GM18502 (cell line): ENCODE measurements at regions not wholly inside any gene's neighbourhood (a gene's known extent, or its start where the extent isn't known, plus 50 kb on each side); places are given as distances from the start of the nearest gene placed in this dataset.
"Not testable (repeated sequence)": the region's sequence is repeated elsewhere in the genome, so short reads cannot be mapped to it uniquely, and the experiment has no call there.

Experiments
- ATAC-seq: cut with Tn5 transposase; IDR thresholded peaks from one replicate; pipeline ENCODE4 v1.9.1; 2021; ENCODE audit warnings: mild to moderate bottlenecking; ENCODE audit not compliant: unreplicated experiment, poor library complexity

DNA sequence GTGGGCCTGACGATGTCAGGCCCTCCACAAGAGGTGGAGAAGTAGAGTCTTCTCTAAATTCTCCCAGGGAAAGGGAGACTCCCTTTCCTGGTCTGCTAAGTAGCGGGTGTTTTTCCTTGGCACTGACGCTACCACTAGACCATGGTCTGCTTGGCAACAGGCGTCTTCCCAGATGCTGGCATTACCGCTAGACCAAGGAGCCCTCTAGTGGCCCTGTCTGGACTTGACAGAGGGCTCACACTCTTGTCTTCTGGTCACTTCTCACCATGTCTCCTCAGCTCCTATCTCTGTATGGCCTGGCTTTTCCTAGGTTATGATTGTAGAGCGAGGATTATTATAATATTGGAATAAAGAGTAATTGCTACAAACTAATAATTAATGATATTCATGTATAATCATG, 51.1 kb upstream of the RASSF6 start:
- not testable (repeated sequence) for ATAC-seq

DNA sequence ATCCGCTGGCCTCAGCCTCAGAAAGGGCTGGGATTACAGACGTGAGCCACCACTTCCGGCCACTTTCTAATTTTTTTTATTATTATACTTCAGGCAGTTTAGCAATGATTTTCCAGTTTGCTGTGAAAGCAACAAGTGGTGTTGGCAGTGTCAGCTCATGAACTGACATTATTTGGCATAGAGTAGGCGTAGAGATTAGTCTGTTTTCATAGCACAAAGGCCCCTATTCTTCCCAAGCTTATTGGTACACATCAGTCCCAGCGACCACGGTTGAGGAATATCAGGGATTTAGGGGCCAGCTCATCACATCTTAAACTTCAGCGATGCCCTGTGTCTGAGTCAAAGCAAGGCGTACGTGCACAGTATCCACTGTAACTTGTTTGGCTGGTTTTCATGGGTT, 53.0 kb upstream of the RASSF6 start:
- ATAC-seq: no peak

DNA sequence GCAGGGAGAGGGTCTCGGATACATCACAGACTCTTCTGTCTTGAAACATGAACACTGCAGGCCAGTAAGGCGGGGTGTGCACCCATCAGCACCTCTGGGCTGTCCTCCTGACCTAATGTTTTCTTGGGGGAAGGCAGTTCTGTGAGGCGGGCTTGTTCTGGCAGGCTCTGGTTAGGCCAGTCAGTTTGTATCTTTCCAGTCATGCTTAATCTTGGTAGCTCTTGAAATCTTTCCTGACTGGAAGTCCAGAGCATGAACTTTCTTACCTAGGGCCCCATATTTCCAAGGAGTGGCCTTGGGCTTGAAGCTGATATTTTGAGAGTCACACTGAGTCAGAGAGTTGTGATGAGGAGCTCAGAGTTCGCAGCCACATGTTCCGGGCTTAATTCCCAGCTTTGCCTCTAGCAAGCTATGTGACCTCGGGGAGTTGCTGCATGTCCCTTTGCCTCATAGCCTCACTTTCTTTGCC, 54.2 kb upstream of the RASSF6 start:
- ATAC-seq: no peak

DNA sequence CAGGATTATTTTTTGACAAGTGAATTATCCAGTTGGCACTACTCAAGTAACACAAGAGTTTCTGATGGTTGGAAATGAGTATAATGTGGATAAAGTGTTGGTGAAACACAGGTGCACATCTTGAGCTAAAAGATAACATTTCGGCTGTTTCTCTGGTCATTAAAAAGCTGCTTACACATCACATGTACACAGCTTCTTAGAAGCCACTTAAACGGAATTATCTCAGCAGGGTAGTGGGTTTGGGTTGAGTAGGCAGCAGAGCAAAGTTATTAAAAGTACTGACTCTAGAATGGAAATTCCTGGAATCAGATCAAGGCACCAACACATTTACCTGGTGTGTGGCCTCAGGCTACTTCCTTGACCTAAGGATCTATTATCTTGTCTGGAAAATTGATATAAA, 55.4 kb upstream of the RASSF6 start:
- ATAC-seq: no peak

DNA sequence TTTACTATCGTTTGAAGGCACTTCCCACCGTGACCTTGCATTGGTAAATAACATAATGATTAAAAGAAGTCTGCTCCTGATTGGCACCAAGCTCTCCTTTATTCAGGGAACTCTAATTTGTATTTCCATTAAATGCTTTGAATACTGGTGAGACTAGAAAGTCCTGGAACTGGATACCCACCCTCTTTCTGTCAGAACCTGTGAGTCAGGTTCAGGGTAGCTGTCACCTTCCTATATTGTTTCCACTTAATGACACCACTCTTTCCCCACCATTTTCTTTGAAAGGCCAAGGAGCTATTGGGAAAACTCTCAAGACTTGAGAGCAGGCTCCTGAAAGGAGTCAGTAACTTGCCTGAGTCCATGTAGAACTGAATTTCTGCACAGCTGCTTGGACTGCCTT, 55.9 kb upstream of the RASSF6 start:
- ATAC-seq: no peak

DNA sequence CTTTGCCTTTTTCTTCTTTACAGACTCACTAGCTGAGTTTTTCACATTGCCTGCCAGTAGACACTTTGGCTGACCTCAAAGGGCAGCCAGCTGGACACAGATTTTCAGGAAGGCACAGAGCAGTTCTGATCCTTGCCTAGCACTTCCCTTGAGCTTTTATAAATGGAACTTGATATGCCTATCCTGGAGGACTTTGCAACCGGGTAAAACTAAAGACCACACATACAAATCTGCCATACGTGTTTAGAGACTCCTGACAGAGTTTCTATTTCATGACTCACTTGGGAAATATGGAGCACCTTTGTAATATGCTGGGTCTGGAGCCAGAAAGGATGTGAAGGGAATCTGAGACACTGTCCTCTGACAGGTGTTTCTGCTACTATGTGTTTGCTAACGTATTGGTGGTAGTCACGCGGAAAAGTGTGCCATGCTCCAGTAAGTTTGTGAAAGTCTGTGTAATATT, 56.7 kb upstream of the RASSF6 start:
- ATAC-seq: peak; percentile 67

DNA sequence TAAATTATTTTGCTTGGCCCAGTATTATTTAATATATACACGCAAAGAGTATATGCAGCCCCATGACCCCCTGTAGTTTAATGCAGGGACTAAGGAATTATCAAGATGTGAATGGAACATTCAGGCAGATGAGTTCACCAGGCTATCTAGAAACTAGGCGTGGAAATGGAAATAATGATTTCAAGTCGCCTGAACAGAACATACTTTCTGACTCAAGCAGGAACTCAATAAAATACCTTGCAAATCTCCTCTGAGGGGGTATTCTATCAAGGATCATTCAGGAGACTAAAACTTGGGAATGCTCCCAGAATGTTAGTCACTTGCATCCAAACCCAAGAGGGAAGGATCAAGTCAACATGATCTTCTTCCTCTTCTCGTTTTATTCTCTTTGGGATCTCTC, 59.6 kb upstream of the RASSF6 start:
- ATAC-seq: no peak

DNA sequence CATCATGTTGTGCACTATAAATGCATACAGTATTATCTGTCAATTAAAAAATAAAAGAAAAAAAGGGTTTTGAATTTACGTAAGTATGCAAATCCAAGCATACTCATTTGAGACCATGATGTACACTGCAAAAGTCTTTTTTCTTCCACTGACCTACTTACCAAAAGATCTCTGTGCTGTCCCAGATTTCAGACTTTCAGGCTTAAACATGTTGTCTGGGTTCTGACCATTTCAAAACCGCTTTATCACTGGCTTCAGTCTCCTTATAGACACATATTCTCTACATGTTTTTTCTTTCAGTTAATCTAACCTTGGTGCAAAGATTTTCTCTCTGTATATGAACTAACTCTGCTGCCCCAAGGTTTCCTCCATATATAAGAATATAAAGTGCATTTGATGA, 58.6 kb upstream of the CXCL8 start:
- ATAC-seq: no peak

DNA sequence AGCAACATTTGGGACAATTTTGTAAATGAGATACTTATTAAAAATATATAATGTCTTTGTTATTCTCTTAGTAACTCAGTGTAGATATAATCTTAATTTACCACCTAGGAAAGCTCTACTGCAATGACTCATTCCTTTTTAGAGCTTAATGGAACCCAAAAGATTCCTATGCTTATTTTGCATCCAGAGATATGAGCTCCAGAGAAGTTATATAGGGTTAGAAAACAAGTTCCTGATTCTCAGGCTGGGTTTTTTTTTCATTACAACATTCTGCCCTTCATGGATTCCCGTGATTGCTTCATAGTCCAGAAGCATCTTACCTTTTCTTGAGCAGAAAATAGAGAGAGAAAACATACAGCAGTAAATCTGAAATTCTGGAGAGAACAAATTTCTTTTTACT, 57.9 kb upstream of the CXCL8 start:
- no peak for ATAC-seq

DNA sequence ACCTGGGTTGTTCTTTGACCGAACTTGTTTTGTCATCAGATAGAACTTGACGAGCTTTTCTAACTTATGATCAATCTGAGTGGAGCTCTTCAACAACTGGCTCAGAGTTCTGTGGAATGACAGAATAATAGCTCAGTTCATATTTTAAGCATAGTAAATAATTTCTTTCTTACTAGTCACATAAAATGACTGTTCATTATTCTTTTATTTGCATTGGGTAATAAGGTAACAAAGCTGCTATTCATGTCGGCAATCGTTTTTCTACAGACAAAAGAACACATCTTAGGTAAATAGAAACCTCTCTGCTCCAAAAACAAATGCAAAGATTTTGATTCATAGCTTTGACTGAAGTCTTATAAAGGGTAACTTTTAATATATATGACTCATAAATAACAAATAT, 57.3 kb upstream of the CXCL8 start:
- ATAC-seq: no peak

DNA sequence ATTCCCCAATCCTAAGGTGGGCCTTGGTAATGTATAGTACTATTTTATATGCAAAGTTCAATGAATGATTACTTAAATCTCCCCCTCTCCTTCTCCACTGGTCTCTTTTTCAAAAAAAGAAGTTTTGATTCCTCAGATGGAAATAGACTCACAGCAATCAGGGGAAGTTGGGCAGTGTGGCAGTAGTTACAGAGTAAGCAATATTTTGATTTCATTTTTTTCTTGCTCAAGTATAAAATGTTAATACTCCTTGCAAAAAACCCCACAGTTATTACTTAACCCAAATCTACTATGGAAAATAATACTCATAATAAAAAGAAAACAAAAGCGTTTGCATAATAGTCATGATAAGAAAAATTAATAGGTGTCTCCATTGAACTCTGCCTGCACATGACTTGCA, 56.9 kb upstream of the CXCL8 start:
- no peak for ATAC-seq

DNA sequence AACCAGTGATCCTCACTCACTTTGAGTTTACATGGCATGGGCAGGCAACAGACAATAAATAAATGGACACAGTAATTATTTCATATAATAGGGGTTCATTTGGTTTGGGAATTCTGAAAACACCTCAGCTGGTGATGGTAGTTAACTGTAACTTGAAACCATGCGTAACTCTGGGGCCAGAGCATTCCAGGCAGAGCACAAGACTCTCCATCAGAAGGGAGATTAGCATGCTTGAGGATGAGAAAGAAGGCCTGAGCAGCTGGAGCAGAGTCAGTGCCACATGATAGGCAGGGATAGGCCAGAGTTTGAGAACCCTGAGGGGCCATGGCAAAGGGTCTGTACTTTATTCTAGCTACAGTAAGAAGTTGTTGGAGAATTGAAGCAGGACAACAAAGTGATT, 56.3 kb upstream of the CXCL8 start:
- ATAC-seq: no peak

DNA sequence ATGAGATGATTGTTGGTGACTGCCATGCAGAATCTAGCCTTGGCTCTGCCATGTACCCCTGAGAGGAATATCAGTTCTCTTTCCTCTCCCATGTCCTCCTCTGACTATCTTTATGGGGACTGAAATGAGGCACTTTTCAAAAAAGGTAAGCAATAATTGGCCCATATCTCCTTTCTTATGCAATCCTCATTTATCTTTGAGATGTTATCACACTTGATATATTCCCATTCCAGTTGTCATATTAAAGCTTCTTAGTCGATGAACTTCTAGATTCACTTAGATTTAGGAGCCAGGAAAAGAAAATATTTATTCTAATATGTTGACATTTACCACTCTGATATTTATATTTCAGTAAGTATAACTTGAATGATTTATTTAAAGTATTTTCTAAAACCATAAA, 55.3 kb upstream of the CXCL8 start:
- no peak for ATAC-seq

DNA sequence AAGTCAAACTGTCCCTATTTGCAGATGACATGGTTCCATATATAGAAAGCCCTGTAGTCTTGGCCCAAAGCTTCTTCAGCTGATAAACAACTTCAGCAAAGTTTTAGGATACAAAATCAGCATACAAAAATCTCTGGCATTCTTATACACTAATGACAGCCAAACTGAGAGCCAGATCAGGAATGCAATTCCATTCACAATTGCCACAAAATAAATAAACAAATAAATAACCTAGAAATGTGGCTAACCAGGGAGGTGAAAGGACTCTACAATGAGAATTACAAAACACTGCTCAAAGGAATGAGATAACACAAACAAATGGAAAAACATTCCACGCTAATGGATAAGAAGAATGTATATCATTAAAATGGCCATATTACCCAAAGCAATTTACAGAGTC, 52.9 kb upstream of the CXCL8 start:
- no peak for ATAC-seq

DNA sequence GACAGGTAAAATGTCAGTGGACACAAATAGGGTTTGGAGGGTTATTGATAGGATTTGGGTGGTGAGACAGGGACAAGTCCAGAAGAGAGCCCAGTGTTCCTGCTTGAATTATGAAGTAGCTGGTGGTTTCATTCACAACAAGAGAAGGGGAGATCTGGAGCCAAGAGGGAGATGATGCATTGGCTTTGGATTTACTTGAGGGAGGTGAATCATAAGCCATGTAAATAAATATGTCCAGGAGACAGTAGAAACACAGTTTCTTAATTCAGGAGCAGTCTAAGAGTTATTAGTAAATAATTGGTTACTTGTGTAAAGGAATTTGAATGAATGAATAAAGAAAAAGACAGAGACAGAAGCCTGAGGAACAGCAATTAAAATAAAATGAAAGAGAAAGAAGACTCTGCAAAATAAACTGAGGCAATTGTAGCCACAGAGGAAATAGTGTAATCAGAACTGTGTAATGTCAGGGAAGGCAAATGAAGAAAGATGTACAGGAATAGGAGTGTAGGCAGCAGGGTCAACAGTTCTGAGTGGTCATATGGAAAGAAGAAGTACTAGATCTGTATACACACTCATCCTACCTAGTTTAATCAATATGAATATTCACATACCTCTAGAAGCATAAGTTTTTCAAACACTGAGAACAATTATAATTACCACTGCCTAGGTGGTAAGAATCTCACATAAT, 50.2 kb upstream of the CXCL8 start:
- ATAC-seq: no peak
